ENCODE measurements at regions not wholly inside any gene's neighbourhood (a gene's known extent, or its start where the extent isn't known, plus 50 kb on each side); places are given as distances from the start of the nearest gene placed in this dataset.

- no peak for TF ChIP-seq CTCF (conservative IDR thresholded peaks at IDR 0.05; ENCODE audit: control insufficient read depth, insufficient read depth, low read depth, low read length)
These were observed 64.2 kb upstream of the CASZ1 start for GRCh38 chr1:10860682-10861081.

GRCh38 chr1:10861822-10862221, 65.4 kb upstream of the CASZ1 start:
- H3K4me3 ChIP-seq (ENCODE audit: control insufficient read depth, low read depth, low read length), result no peak overlapping the region
- TF ChIP-seq CTCF (conservative IDR thresholded peaks at IDR 0.05; ENCODE audit: control insufficient read depth, insufficient read depth, low read depth, low read length), result no peak
- no peak for DNase-seq (ENCODE audit: low read depth)

More at GRCh38 chr1:10860682-10861081, 64.2 kb upstream of the CASZ1 start:
- DNase-seq (ENCODE audit: low read depth), result no peak
- no peak overlapping the region for H3K4me3 ChIP-seq (ENCODE audit: control insufficient read depth, low read depth, low read length)

- TF ChIP-seq CTCF (conservative IDR thresholded peaks at IDR 0.05; ENCODE audit: control insufficient read depth, insufficient read depth, low read depth, low read length), result no peak
- no peak for DNase-seq (ENCODE audit: low read depth)
- H3K4me3 ChIP-seq (ENCODE audit: control insufficient read depth, low read depth, low read length), result no peak overlapping the region
These were observed 66.4 kb upstream of the CASZ1 start for GRCh38 chr1:10862743-10863335.

- no peak for DNase-seq (ENCODE audit: low read depth)
- H3K4me3 ChIP-seq (ENCODE audit: control insufficient read depth, low read depth, low read length), result no peak overlapping the region
- TF ChIP-seq CTCF (conservative IDR thresholded peaks at IDR 0.05; ENCODE audit: control insufficient read depth, insufficient read depth, low read depth, low read length), result no peak
These were observed 67.4 kb upstream of the CASZ1 start for GRCh38 chr1:10863886-10864285.

- no peak for DNase-seq (ENCODE audit: low read depth)
- no peak overlapping the region for H3K4me3 ChIP-seq (ENCODE audit: control insufficient read depth, low read depth, low read length)
- no peak for TF ChIP-seq CTCF (conservative IDR thresholded peaks at IDR 0.05; ENCODE audit: control insufficient read depth, insufficient read depth, low read depth, low read length)
These were observed 68.3 kb upstream of the CASZ1 start for GRCh38 chr1:10864776-10865175.

GRCh38 chr1:10865518-10866320, 69.3 kb upstream of the CASZ1 start:
- no peak overlapping the region for H3K4me3 ChIP-seq (ENCODE audit: control insufficient read depth, low read depth, low read length)
- no peak for TF ChIP-seq CTCF (conservative IDR thresholded peaks at IDR 0.05; ENCODE audit: control insufficient read depth, insufficient read depth, low read depth, low read length)
- no peak for DNase-seq (ENCODE audit: low read depth)

Measured in fibroblast of mammary gland (primary cell).